ENCODE measurements at regions not wholly inside any gene's neighbourhood (a gene's known extent, or its start where the extent isn't known, plus 50 kb on each side); places are given as distances from the start of the nearest gene placed in this dataset.
A peak's percentile ranks its signal among the peaks of the same experiment; 100 is the strongest.

DNA sequence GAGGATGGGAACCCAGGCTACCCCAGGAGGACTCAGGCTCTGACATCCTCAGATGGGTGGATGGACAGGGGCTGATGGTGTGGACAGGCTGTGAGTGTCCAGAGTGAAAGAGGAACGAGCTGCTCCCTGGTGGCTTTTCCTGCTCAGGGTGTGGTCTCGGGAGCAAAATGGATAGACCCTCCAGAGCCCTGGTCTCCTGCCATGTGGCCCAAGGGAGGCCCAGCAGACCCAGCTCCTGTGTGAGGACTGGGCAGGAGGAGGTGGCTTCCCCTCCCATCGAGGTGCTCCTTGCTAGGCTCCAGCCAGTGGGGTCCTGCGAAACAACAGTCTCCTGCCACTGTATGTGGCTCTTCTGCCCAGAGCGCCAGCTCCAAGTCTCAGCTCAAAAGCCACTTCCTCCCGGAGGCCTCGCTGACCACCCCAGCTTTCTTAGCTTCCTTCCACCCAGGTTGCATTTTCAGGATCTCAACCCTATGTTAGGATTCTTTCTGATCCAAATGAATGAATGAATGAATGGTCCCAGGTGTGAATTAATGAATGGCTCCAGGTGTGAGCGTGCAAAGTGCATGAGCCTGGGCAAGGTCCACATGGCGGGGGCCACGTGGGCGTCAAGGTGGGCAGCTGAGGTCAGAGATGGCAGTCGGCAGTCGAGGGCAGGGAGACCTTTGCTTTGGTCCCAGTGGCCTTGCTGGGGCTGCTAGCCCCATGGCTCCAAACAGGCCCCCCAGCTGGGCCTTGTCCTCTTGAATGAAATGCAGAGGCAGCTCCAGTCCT is 120.3 kb upstream of the CIBAR2 start:
- H3K27me3 ChIP-seq = peaks cover 0 to 7% of the 10 kb centered on the region in 2 donors
- no peak overlapping the region for H3K4me3 ChIP-seq
- no peaks in the 10 kb centered on the region for H3K36me3 ChIP-seq
- H3K9me3 ChIP-seq = no peaks in the 10 kb centered on the region
- DNase-seq (ENCODE audit: low spot score in 2 of 2) = no peak
- peaks cover 4 to 71% (median 24%) of the 10 kb centered on the region in 4 donors for H3K4me1 ChIP-seq
- peak overlapping the region in 1 of 4 donors; percentile 18 for H3K27ac ChIP-seq
- WGBS, 2 donors = 72 to 76% methylated on average over 13 of the region's 13 CpGs
- peak in 1 of 2 donors; percentile 1 for TF ChIP-seq EP300 (IDR thresholded peaks at IDR 0.05)
- TF ChIP-seq POLR2A (IDR thresholded peaks at IDR 0.05) = no peak
- TF ChIP-seq, protein P1, sequence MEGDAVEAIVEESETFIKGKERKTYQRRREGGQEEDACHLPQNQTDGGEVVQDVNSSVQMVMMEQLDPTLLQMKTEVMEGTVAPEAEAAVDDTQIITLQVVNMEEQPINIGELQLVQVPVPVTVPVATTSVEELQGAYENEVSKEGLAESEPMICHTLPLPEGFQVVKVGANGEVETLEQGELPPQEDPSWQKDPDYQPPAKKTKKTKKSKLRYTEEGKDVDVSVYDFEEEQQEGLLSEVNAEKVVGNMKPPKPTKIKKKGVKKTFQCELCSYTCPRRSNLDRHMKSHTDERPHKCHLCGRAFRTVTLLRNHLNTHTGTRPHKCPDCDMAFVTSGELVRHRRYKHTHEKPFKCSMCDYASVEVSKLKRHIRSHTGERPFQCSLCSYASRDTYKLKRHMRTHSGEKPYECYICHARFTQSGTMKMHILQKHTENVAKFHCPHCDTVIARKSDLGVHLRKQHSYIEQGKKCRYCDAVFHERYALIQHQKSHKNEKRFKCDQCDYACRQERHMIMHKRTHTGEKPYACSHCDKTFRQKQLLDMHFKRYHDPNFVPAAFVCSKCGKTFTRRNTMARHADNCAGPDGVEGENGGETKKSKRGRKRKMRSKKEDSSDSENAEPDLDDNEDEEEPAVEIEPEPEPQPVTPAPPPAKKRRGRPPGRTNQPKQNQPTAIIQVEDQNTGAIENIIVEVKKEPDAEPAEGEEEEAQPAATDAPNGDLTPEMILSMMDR (IDR thresholded peaks at IDR 0.05) = no peak

DNA sequence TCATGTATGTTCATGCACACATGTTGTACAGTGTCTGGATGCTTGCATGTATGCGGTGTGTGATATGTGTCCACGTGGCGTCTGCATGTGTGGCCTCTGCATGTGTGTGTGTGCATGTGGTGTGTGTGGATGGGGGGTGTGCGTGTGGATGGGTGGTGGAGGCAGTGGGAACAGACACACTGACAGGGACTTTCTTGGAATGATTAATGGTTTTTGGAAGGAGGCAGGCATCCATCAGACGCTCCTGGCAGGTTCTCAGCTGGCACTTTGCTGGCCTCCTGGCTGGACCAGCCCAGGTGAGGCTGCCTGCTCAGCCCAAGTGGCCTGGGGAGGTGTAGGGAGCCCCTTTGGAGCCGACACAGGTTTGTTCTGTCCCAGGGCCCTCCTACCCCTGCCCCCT is 121.2 kb upstream of the CIBAR2 start:
- H3K27ac ChIP-seq = no peak overlapping the region
- no peaks in the 10 kb centered on the region for H3K9me3 ChIP-seq
- peaks cover 4 to 71% (median 28%) of the 10 kb centered on the region in 4 donors for H3K4me1 ChIP-seq
- TF ChIP-seq, protein P1 (IDR thresholded peaks at IDR 0.05) = no peak
- no peak for TF ChIP-seq EP300 (IDR thresholded peaks at IDR 0.05)
- no peak for TF ChIP-seq POLR2A (IDR thresholded peaks at IDR 0.05)
- DNase-seq (ENCODE audit: low spot score in 2 of 2) = no peak
- H3K4me3 ChIP-seq = no peak overlapping the region
- peaks cover 0 to 7% of the 10 kb centered on the region in 2 donors for H3K27me3 ChIP-seq
- no peaks in the 10 kb centered on the region for H3K36me3 ChIP-seq
- WGBS, 2 donors = 89 to 90% methylated on average over 6 of the region's 6 CpGs

DNA sequence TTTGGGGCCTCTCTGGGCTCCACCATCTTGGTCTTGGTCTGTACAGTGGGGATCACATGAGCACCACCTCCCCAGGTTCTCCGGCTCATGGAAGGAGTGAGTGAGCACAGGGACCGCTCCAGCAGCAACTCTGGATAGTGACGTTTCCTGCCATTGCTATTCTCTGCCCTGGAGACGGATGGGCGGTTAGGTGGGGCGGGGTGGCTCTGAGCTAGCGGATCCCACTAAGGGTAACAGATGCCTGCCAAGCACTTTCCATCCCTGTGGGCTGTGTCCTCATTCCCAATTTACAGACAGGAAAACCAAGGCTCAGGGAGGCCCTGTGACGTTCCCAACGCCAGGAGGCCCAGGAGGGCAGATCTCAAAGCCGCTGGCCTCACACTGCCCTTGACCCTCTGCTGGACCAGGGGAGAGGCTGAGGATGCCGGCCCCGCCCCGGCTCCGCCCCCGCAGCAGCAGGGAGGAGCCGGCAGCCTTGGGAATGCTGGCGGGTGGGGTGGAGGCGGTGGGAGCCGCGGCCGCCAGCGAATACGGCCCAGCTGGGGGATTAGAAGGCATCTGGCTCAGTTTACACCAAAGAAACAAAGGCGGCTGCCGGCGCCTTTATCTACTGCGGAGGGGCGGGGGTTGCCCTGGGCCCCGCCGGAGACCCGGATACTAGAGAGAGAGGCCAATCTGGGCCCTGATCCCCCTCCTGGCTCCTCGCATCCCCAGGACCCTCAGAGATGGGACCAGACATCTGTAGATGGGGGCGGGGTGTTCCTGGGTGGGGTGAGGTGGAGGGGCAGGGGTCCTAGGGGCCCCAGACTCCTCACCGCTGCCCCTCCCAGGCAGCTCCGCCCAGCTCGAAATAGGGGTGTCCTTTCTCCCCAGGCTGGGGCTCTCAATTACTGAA is 122.3 kb upstream of the CIBAR2 start:
- Histone ChIP-seq H3K27ac (peak overlapping the region; percentile 25 to 74 (median 56)), H3K4me3 (peak overlapping the region; percentile 14 to 46 (median 24))
- 16 to 23% methylated on average over 30 to 33 of the region's 36 CpGs for WGBS, 2 donors

DNA sequence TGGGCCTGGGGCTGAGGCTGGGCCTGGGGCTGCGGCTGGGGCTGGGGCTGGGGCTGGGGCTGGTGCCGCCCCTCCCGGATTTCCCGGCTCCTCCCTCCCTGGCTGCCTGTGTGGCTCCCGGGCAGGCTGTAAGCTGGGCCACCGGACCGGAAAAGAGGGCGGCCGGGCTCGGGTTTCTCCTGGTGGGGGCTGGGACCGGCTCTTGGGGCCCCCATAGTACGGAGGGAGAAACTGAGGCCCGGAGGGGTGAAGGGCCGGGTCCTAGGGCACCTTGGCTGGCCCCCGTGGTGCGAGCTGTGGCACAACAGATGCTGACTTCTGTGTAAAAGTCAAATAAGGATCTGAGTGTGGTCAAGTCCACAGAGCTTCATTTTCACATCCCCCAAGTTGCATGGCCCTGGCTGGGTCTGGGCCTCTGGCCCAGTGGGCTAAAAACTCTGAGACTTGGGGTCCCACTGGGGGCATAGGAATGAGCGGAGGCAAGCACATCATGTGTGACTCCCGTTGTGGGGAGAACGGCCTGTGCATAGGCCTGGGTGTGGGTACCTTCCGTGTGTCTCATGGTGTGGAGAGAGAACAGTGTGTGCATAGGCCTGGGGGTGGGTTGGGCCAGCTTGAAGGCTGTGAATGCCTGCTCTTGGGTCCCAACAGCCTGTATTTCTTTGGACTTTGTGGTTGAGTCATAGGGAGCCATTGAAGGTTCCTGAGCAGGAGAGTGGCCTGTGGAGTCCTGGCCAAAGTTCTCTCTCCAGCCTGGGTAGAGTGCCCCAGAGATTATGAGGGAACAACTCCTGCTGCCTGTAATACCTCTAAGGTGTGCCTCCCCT is 123.9 kb upstream of the CIBAR2 start:
- Histone ChIP-seq H3K4me3 (peak overlapping the region in 3 of 4 donors; percentile 15 to 46 (median 23)), H3K9me3 (no peaks in the 10 kb centered on the region), H3K36me3 (no peaks in the 10 kb centered on the region), H3K27ac (peak overlapping the region in 3 of 4 donors; percentile 25 to 74 (median 59)), H3K4me1 (peaks cover 4 to 73% (median 29%) of the 10 kb centered on the region in 4 donors), H3K27me3 (peaks cover 0 to 7% of the 10 kb centered on the region in 2 donors)
- TF ChIP-seq EP300 (IDR thresholded peaks at IDR 0.05) (no peak), POLR2A (IDR thresholded peaks at IDR 0.05) (no peak)
- TF ChIP-seq, protein P1 (IDR thresholded peaks at IDR 0.05) = no peak
- DNase-seq (ENCODE audit: low spot score in 2 of 2) = no peak
- 33 to 35% methylated on average over 10 to 16 of the region's 20 CpGs for WGBS, 2 donors

More for the DNA sequence above, 122.3 kb upstream of the CIBAR2 start:
- DNase-seq (ENCODE audit: low spot score in 2 of 2) = peak; percentile 30 to 51
- TF ChIP-seq, protein P1 (IDR thresholded peaks at IDR 0.05) = peak in 2 of 5 experiments; percentile 13 to 19
- TF ChIP-seq POLR2A (IDR thresholded peaks at IDR 0.05) (no peak), EP300 (IDR thresholded peaks at IDR 0.05) (peak in 1 of 2 donors; percentile 47)
- Histone ChIP-seq H3K27me3 (peaks cover 0 to 7% of the 10 kb centered on the region in 2 donors), H3K9me3 (no peaks in the 10 kb centered on the region), H3K36me3 (no peaks in the 10 kb centered on the region), H3K4me1 (peaks cover 4 to 73% (median 29%) of the 10 kb centered on the region in 4 donors)
